ENCODE measurements at regions not wholly inside any gene's neighbourhood (a gene's known extent, or its start where the extent isn't known, plus 50 kb on each side); places are given as distances from the start of the nearest gene placed in this dataset.

- DNase-seq (ENCODE audit: low read depth): no peak
These were observed 85.7 kb upstream of the EPHA4 start for GRCh38 chr2:221657806-221658205.

GRCh38 chr2:221655300-221655699 lies 83.2 kb upstream of the EPHA4 start:
- no peaks in the 10 kb centered on the region for H3K27me3 ChIP-seq (ENCODE audit: control insufficient read depth, insufficient read depth, low read length)
- no peak overlapping the region for H3K4me3 ChIP-seq (ENCODE audit: low read depth, low read length)
- H3K36me3 ChIP-seq (ENCODE audit: control insufficient read depth, insufficient read depth, low read length): no peaks in the 10 kb centered on the region
- DNase-seq (ENCODE audit: low read depth): no peak
- TF ChIP-seq CTCF (IDR thresholded peaks at IDR 0.05; ENCODE audit: insufficient read depth, low read length, poor library complexity, severe bottlenecking): no peak

More at GRCh38 chr2:221657806-221658205, 85.7 kb upstream of the EPHA4 start:
- no peaks in the 10 kb centered on the region for H3K36me3 ChIP-seq (ENCODE audit: control insufficient read depth, insufficient read depth, low read length)
- no peak overlapping the region for H3K4me3 ChIP-seq (ENCODE audit: low read depth, low read length)
- H3K27me3 ChIP-seq (ENCODE audit: control insufficient read depth, insufficient read depth, low read length): no peaks in the 10 kb centered on the region
- TF ChIP-seq CTCF (IDR thresholded peaks at IDR 0.05; ENCODE audit: insufficient read depth, low read length, poor library complexity, severe bottlenecking): no peak

GRCh38 chr2:221653182-221653581 lies 81.1 kb upstream of the EPHA4 start:
- DNase-seq (ENCODE audit: low read depth): no peak
- no peak for TF ChIP-seq CTCF (IDR thresholded peaks at IDR 0.05; ENCODE audit: insufficient read depth, low read length, poor library complexity, severe bottlenecking)
- Histone ChIP-seq H3K27me3 (ENCODE audit: control insufficient read depth, insufficient read depth, low read length) (no peaks in the 10 kb centered on the region), H3K4me3 (ENCODE audit: low read depth, low read length) (no peak overlapping the region), H3K36me3 (ENCODE audit: control insufficient read depth, insufficient read depth, low read length) (no peaks in the 10 kb centered on the region)

- DNase-seq (ENCODE audit: low read depth): no peak
- TF ChIP-seq CTCF (IDR thresholded peaks at IDR 0.05; ENCODE audit: insufficient read depth, low read length, poor library complexity, severe bottlenecking): no peak
- H3K36me3 ChIP-seq (ENCODE audit: control insufficient read depth, insufficient read depth, low read length): no peaks in the 10 kb centered on the region
These were observed 77.1 kb upstream of the EPHA4 start for GRCh38 chr2:221649051-221649775.

GRCh38 chr2:221642447-221642846 lies 70.3 kb upstream of the EPHA4 start:
- Histone ChIP-seq H3K27me3 (ENCODE audit: control insufficient read depth, insufficient read depth, low read length) (no peaks in the 10 kb centered on the region), H3K4me3 (ENCODE audit: low read depth, low read length) (no peak overlapping the region), H3K36me3 (ENCODE audit: control insufficient read depth, insufficient read depth, low read length) (no peaks in the 10 kb centered on the region)
- no peak for DNase-seq (ENCODE audit: low read depth)
- no peak for TF ChIP-seq CTCF (IDR thresholded peaks at IDR 0.05; ENCODE audit: insufficient read depth, low read length, poor library complexity, severe bottlenecking)

More at GRCh38 chr2:221649051-221649775, 77.1 kb upstream of the EPHA4 start:
- Histone ChIP-seq H3K4me3 (ENCODE audit: low read depth, low read length) (no peak overlapping the region), H3K27me3 (ENCODE audit: control insufficient read depth, insufficient read depth, low read length) (no peaks in the 10 kb centered on the region)

Data from kidney epithelial cell (primary cell).